ENCODE measurements at regions not wholly inside any gene's neighbourhood (a gene's known extent, or its start where the extent isn't known, plus 50 kb on each side); places are given as distances from the start of the nearest gene placed in this dataset.
"Not testable (repeated sequence)": the region's sequence is repeated elsewhere in the genome, so short reads cannot be mapped to it uniquely, and the experiment has no call there.

DNA sequence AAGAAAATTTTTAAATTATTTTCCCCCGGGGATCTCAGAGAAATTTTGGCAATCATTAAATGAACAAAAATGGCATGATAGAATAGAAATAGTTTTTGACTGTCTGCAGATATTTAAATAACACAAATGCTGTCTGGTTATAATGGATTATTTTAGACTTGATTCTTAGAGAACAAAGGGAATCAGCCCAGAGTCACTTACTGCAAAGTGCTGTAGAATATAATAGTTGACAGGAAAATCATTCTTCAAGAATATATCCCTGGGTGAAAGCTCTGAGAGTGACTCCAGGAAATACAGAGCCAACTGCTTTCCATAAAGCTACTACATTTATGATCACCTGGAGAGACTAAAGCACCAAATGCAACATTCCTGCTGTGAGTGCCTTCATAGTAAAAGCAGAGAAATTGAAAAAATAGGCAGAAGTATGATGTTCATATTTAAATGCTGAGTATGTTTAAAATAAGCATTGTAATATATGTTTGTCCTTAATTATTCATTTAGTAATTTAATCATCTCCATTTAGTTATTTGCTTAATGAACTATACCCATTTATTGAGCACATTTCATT is 1765.8 kb downstream of the SLITRK1 start:
- Histone ChIP-seq H3K27ac (peak overlapping the region; percentile 46; the same call in 1 of the 2 replicates), H3K4me3 (no peak overlapping the region), H3K9me3 (ENCODE audit: low read depth, low read length) (no peaks in the 10 kb centered on the region), H3K36me3 (ENCODE audit: insufficient read depth, low read length) (no peaks in the 10 kb centered on the region), H3K9ac (ENCODE audit: insufficient read length) (no peak overlapping the region)
- TF ChIP-seq POLR2AphosphoS5 (IDR thresholded peaks at IDR 0.05; ENCODE audit: borderline replicate concordance, low read depth, low read length), result no peak
- no peak for TF ChIP-seq EZH2 (IDR thresholded peaks at IDR 0.05)
- no peak for DNase-seq (ENCODE audit: low read depth, low spot score)

DNA sequence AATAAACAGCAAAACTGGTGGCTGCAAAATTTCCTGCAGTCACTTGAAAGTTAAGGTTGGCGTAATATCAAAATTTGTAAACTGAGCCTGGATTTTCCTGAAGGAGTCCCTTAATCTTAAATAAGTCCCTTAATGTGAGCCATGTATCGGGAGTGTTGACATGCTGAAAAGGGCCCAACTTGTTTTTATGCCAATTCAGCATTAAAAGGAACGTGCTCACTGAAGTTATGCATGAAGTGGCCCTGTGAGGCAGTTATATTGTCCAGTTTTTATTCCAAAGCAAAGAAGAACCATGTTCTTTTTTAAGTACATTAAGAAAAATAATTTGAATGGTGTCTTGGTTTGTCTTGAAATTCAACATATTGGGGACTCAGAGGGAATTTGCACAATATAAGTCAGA is 1766.9 kb downstream of the SLITRK1 start:
- H3K9me3 ChIP-seq (ENCODE audit: low read depth, low read length), result no peaks in the 10 kb centered on the region

DNA sequence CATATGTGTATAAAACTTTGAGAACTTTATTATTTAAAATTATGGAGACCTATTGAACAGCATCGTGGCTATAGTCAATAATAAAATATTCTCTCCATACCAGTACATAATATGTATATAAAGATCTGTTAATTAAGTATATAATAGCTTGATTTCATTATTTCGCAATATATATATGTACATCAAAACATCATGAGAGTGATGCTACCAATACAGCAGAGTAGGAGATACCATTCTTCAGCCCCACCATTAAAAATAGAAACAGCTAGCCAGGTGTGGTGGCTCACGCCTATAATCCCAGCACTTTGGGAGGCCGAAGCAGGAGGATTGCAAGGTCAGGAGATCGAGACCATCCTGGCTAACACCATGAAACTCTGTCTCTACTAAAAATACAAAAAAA is 1755.3 kb upstream of the SPRY2 start:
- TF ChIP-seq FOXP2 (optimal IDR thresholded peaks at IDR 0.05; ENCODE audit: control extremely low read depth, extremely low read length, insufficient read depth) (no peak), EZH2 (IDR thresholded peaks at IDR 0.05) (no peak), POLR2AphosphoS5 (IDR thresholded peaks at IDR 0.05; ENCODE audit: borderline replicate concordance, low read depth, low read length) (no peak)
- no peak overlapping the region for H3K9ac ChIP-seq (ENCODE audit: insufficient read length)

More for the DNA sequence above, 1766.9 kb downstream of the SLITRK1 start:
- no peak for TF ChIP-seq EZH2 (IDR thresholded peaks at IDR 0.05)
- TF ChIP-seq POLR2AphosphoS5 (IDR thresholded peaks at IDR 0.05; ENCODE audit: borderline replicate concordance, low read depth, low read length), result no peak
- TF ChIP-seq FOXP2 (optimal IDR thresholded peaks at IDR 0.05; ENCODE audit: control extremely low read depth, extremely low read length, insufficient read depth), result no peak
- Histone ChIP-seq H3K27ac (no peak overlapping the region), H3K9ac (ENCODE audit: insufficient read length) (no peak overlapping the region), H3K4me3 (no peak overlapping the region), H3K36me3 (ENCODE audit: insufficient read depth, low read length) (no peaks in the 10 kb centered on the region)
- no peak for DNase-seq (ENCODE audit: low read depth, low spot score)

DNA sequence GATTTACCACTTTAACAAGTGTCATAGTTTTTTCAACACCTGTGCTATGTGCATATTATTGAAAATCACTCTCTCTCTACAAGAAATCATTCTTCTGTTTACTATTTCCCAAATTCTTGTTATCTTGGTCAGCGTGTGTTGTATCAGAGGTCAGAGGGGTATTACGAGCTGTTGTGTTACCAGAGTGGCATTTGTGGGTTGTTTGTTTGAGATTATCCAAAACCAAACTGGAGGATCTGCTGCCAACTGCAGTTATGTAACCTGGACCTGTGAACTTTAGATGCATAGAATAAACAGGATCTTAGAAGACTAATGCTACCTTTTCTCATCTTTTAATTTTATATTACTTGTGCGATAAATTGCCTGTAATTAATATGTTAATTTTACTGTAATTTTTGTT is 1751.4 kb upstream of the SPRY2 start:
- no peak overlapping the region for H3K27ac ChIP-seq
- no peak overlapping the region for H3K9ac ChIP-seq (ENCODE audit: insufficient read length)
- TF ChIP-seq POLR2AphosphoS5 (IDR thresholded peaks at IDR 0.05; ENCODE audit: borderline replicate concordance, low read depth, low read length) (no peak), FOXP2 (optimal IDR thresholded peaks at IDR 0.05; ENCODE audit: control extremely low read depth, extremely low read length, insufficient read depth) (no peak), EZH2 (IDR thresholded peaks at IDR 0.05) (no peak)

More for the DNA sequence above, 1755.3 kb upstream of the SPRY2 start:
- no peaks in the 10 kb centered on the region for H3K36me3 ChIP-seq (ENCODE audit: insufficient read depth, low read length)
- H3K9me3 ChIP-seq (ENCODE audit: low read depth, low read length), result no peaks in the 10 kb centered on the region; the same call in 1 of the 2 replicates
- no peak for DNase-seq (ENCODE audit: low read depth, low spot score)
- no peak overlapping the region for H3K4me3 ChIP-seq
- H3K27ac ChIP-seq, result no peak overlapping the region

DNA sequence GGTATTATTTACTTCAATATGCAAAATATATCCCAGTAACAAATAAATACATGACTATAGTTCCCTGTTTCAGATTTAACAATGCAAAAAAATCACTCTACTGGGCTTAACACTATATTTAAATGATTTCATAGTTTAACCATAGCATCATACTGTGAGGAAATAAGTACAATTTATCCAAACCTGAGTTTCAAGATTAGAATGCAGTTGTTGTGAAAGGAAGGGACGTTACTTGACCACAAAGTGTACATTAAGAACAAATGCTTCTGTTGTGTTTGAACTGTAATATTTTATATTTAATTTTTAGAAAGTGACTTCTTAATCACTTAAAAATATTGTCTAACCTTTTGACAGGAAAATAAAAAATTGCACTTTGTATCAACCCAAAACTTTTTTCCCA is 1747.9 kb upstream of the SPRY2 start:
- DNase-seq (ENCODE audit: low read depth, low spot score), result no peak
- Histone ChIP-seq H3K27ac (no peak overlapping the region), H3K9ac (ENCODE audit: insufficient read length) (no peak overlapping the region), H3K4me3 (no peak overlapping the region), H3K9me3 (ENCODE audit: low read depth, low read length) (no peaks in the 10 kb centered on the region), H3K36me3 (ENCODE audit: insufficient read depth, low read length) (no peaks in the 10 kb centered on the region)
- TF ChIP-seq EZH2 (IDR thresholded peaks at IDR 0.05) (no peak), POLR2AphosphoS5 (IDR thresholded peaks at IDR 0.05; ENCODE audit: borderline replicate concordance, low read depth, low read length) (no peak), FOXP2 (optimal IDR thresholded peaks at IDR 0.05; ENCODE audit: control extremely low read depth, extremely low read length, insufficient read depth) (no peak)

More for the DNA sequence above, 1751.4 kb upstream of the SPRY2 start:
- DNase-seq (ENCODE audit: low read depth, low spot score), result no peak
- H3K9me3 ChIP-seq (ENCODE audit: low read depth, low read length), result no peaks in the 10 kb centered on the region; the same call in 1 of the 2 replicates
- no peaks in the 10 kb centered on the region for H3K36me3 ChIP-seq (ENCODE audit: insufficient read depth, low read length)
- H3K4me3 ChIP-seq, result no peak overlapping the region

DNA sequence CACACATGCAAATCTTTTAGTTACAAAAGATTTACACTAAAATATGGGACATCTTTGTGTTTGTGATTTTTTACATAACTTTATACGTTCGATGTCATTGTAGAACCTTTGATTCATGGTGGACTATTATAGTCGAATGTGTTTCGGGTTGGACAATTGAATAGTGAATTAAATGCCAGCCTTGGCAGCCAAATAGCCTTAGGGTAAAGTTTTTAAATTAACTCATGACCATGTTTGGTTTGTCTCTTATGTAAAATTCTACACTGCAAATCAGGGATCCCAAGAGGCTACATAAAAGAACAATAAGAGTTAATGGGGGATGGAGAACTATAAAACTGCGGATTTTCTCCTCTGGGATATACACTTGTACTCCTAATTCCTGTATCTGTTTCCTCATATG is 1735.6 kb upstream of the SPRY2 start:
- H3K4me3 ChIP-seq, result no peak overlapping the region
- H3K27ac ChIP-seq, result no peak overlapping the region
- H3K36me3 ChIP-seq (ENCODE audit: insufficient read depth, low read length), result no peaks in the 10 kb centered on the region
- no peaks in the 10 kb centered on the region for H3K9me3 ChIP-seq (ENCODE audit: low read depth, low read length)
- no peak overlapping the region for H3K9ac ChIP-seq (ENCODE audit: insufficient read length)
- DNase-seq (ENCODE audit: low read depth, low spot score), result no peak
- no peak for TF ChIP-seq POLR2AphosphoS5 (IDR thresholded peaks at IDR 0.05; ENCODE audit: borderline replicate concordance, low read depth, low read length)
- no peak for TF ChIP-seq FOXP2 (optimal IDR thresholded peaks at IDR 0.05; ENCODE audit: control extremely low read depth, extremely low read length, insufficient read depth)
- no peak for TF ChIP-seq EZH2 (IDR thresholded peaks at IDR 0.05)

DNA sequence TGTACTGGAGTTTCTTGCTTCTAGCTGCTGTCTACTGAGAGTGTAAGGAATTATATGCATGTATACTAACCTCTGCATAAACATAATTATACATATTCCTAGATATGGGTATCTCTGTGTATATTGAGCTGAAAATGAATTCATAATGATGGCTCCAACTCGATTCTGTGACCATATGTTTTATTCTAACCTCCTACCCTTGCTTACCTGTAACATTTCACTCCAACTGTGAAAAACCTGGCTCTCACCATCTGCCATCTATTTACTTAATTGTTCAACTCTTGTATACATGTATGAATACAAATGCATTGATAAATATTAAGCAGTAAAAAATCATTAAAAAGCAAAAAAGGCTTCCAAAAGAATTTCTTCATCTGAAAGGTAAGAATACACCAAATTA is 1729.5 kb upstream of the SPRY2 start:
- H3K9ac ChIP-seq (ENCODE audit: insufficient read length), result no peak overlapping the region
- H3K9me3 ChIP-seq (ENCODE audit: low read depth, low read length), result no peaks in the 10 kb centered on the region
- H3K36me3 ChIP-seq (ENCODE audit: insufficient read depth, low read length), result no peaks in the 10 kb centered on the region
- H3K4me3 ChIP-seq, result no peak overlapping the region
- no peak overlapping the region for H3K27ac ChIP-seq
- DNase-seq (ENCODE audit: low read depth, low spot score), result no peak
- TF ChIP-seq EZH2 (IDR thresholded peaks at IDR 0.05) (no peak), POLR2AphosphoS5 (IDR thresholded peaks at IDR 0.05; ENCODE audit: borderline replicate concordance, low read depth, low read length) (no peak), FOXP2 (optimal IDR thresholded peaks at IDR 0.05; ENCODE audit: control extremely low read depth, extremely low read length, insufficient read depth) (no peak)

DNA sequence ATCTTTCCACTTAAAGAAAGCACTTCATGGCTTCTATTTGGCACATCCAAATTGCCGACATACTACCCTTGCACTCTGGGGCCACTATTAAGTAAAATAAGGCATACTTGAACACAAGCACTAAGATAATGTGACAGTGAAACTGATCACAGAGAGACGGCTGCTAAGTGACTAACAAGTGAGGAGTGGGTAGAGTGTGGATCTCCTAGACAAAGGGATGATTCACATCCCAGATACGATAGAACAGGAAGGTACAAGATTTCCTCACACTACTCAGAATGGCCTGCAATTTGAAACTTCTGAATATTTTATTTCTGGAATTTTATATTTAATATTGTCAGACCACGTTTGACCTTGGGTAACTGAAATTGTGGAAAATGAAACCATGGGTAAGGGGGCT is 1721.8 kb upstream of the SPRY2 start:
- no peak overlapping the region for H3K9ac ChIP-seq (ENCODE audit: insufficient read length)
- no peak overlapping the region for H3K27ac ChIP-seq
- H3K4me3 ChIP-seq, result no peak overlapping the region
- no peaks in the 10 kb centered on the region for H3K36me3 ChIP-seq (ENCODE audit: insufficient read depth, low read length)
- TF ChIP-seq POLR2AphosphoS5 (IDR thresholded peaks at IDR 0.05; ENCODE audit: borderline replicate concordance, low read depth, low read length) (no peak), FOXP2 (optimal IDR thresholded peaks at IDR 0.05; ENCODE audit: control extremely low read depth, extremely low read length, insufficient read depth) (no peak), EZH2 (IDR thresholded peaks at IDR 0.05) (no peak)
- H3K9me3 ChIP-seq (ENCODE audit: low read depth, low read length), result no peaks in the 10 kb centered on the region
- DNase-seq (ENCODE audit: low read depth, low spot score), result no peak

DNA sequence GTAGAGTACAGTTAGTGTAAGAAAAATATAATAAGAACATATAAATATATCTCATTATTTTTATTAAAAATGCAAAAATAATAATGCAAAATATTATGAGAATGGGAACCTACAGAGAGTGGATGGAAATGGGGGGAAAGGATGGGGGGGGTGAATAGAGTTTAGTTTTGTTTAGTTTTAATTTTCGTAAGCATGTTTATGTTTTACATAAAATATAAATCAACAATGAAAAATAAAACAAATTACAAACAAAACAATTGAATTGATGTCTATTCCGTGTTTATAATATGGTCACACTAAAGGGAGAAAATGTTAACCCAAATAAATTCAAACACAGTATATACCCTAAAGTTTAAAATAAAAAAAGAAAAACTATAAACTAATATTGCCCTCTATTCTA is 1717.4 kb upstream of the SPRY2 start:
- H3K36me3 ChIP-seq (ENCODE audit: insufficient read depth, low read length), result no peaks in the 10 kb centered on the region
- no peak for DNase-seq (ENCODE audit: low read depth, low spot score)
- H3K4me3 ChIP-seq, result no peak overlapping the region
- H3K9ac ChIP-seq (ENCODE audit: insufficient read length), result no peak overlapping the region
- no peak for TF ChIP-seq FOXP2 (optimal IDR thresholded peaks at IDR 0.05; ENCODE audit: control extremely low read depth, extremely low read length, insufficient read depth)
- no peak for TF ChIP-seq POLR2AphosphoS5 (IDR thresholded peaks at IDR 0.05; ENCODE audit: borderline replicate concordance, low read depth, low read length)
- H3K9me3 ChIP-seq (ENCODE audit: low read depth, low read length), result no peaks in the 10 kb centered on the region
- no peak overlapping the region for H3K27ac ChIP-seq

DNA sequence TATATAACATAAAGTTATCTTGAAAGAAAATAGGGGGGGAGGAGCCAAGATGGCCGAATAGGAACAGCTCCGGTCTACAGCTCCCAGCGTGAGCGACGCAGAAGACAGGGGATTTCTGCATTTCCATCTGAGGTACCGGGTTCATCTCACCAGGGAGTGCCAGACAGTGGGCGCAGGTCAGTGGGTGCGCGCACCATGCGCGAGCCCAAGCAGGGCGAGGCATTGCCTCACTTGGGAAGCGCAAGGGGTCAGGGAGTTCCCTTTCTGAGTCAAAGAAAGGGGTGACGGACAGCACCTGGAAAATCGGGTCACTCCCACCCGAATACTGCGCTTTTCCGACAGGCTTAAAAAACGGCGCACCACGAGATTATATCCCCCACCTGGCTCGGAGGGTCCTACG is 1704.4 kb upstream of the SPRY2 start:
- H3K27ac ChIP-seq; H3K4me3 ChIP-seq; H3K36me3 ChIP-seq (ENCODE audit: insufficient read depth, low read length); H3K9me3 ChIP-seq (ENCODE audit: low read depth, low read length); DNase-seq (ENCODE audit: low read depth, low spot score); H3K9ac ChIP-seq (ENCODE audit: insufficient read length): not testable (repeated sequence)

Data from SK-N-MC (cell line).